ES-I3 (cell line): ENCODE measurements at regions not wholly inside any gene's neighbourhood (a gene's known extent, or its start where the extent isn't known, plus 50 kb on each side); places are given as distances from the start of the nearest gene placed in this dataset.
A peak's percentile ranks its signal among the peaks of the same experiment; 100 is the strongest.

ENCODE experiments used
- H3K36me3 ChIP-seq: 2 replicates; pipeline ENCODE4 v1.6.1; 2013; ENCODE audit warnings: mild to moderate bottlenecking, low read length, control low read depth, moderate library complexity; ENCODE audit not compliant: insufficient read depth
- H3K4me1 ChIP-seq: 2 replicates; pipeline ENCODE4 v1.6.1; 2013; ENCODE audit warnings: mild to moderate bottlenecking, control low read depth, low read length; ENCODE audit not compliant: insufficient read depth
- H3K9ac ChIP-seq: 2 replicates; pipeline ENCODE4 v1.6.1; 2013; ENCODE audit warnings: low read depth, mild to moderate bottlenecking, low read length, moderate library complexity
- H3K9me3 ChIP-seq: 2 replicates; pipeline ENCODE4 v1.6.1; 2013; ENCODE audit warnings: mild to moderate bottlenecking, low read length, moderate library complexity; ENCODE audit not compliant: control insufficient read depth, insufficient read depth

- no peaks in the 10 kb centered on the region for H3K9me3 ChIP-seq
- H3K9ac ChIP-seq, result no peak overlapping the region
- no peaks in the 10 kb centered on the region for H3K36me3 ChIP-seq
Observed at GRCh38 chr2:176470713-176471112, 201.5 kb downstream of the MTX2 start.

GRCh38 chr2:176471949-176472348, 202.7 kb downstream of the MTX2 start:
- Histone ChIP-seq H3K9me3 (no peaks in the 10 kb centered on the region), H3K9ac (no peak overlapping the region), H3K36me3 (no peaks in the 10 kb centered on the region), H3K4me1 (no peaks in the 10 kb centered on the region)

More at GRCh38 chr2:176470713-176471112, 201.5 kb downstream of the MTX2 start:
- H3K4me1 ChIP-seq, result no peaks in the 10 kb centered on the region

DNA sequence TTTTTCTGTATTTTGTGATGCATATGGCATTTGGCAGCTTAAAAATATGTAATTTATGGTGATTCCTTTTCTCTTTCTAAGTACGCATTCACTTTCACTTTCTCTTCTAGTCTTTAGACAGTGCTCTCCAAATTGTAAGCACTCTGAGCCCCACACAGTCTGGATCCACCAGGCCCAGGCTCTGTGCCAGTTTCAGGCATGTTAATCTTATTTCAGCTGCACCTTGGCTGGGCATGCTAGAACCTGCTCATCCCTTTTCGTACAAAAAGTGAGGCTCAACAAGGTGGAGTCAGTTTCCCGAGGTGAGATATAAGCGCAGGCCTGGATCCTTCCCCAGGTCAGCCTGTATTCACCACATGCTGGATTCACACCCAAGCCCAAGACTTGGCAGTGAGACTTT, 203.9 kb downstream of the MTX2 start:
- Histone ChIP-seq H3K9me3 (no peaks in the 10 kb centered on the region), H3K36me3 (no peaks in the 10 kb centered on the region), H3K4me1 (no peaks in the 10 kb centered on the region), H3K9ac (no peak overlapping the region)

- Histone ChIP-seq H3K9ac (no peak overlapping the region), H3K4me1 (no peaks in the 10 kb centered on the region), H3K36me3 (no peaks in the 10 kb centered on the region), H3K9me3 (no peaks in the 10 kb centered on the region)
Observed at GRCh38 chr2:176473851-176474250, 204.6 kb downstream of the MTX2 start.

DNA sequence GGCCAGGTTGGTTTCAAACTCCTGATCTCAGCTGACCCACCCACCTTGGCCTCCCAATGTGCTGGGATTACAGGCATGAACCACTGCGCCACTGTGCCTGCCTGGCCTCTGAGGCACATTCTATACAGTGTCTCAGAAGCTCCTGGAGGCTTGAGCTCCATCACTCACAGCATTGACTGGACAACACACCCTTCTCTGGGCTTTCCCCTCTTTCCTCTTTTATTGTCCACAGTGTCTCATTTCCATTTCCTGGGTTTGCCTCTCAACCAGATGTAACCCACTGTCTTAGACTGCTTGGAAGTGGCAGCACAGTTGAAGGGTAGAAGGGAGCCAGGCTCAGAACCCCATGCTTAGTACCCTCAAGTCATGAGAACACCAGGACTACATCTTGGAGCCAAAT, 208.1 kb downstream of the MTX2 start:
- no peaks in the 10 kb centered on the region for H3K9me3 ChIP-seq
- no peaks in the 10 kb centered on the region for H3K4me1 ChIP-seq
- H3K36me3 ChIP-seq, result no peaks in the 10 kb centered on the region
- H3K9ac ChIP-seq, result no peak overlapping the region

DNA sequence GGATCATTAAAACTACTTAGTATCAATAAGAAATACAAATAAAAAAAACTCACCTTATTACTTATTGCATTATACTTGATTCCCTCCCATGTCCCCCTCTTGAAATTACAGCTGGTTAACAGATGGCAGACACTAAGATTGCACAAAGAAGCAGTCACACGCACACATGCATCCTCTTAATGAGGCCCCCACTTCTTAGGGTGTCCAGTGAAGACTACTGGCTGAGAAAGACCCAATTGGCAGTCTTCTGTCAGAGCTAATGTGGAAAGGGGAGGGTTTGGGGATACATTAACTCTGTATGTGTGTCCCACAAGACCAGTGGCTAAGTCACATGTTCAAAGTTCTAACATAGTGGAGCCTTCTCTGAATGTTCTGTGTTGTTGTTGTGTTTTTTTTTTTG, 210.7 kb downstream of the MTX2 start:
- Histone ChIP-seq H3K9ac (no peak overlapping the region), H3K9me3 (no peaks in the 10 kb centered on the region), H3K36me3 (no peaks in the 10 kb centered on the region), H3K4me1 (no peaks in the 10 kb centered on the region)

DNA sequence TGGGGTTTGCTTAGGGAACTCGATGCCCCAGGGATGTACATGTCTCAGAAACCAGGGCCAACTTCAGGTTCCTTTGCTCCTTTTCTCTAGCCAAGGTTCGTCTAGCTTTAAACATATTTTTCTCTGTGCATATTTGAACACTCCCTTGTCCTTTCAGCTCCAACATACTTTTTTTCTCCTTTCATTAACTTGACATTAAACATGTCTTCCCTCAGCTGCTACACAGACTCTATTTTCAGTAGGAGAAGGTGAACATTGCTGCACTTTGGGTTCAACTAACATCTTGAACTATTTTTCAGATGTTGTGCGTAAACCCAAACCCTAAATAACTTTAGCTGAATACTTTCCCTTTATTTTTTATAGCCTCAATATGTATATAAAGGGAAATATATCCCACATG, 212.9 kb downstream of the MTX2 start:
- no peaks in the 10 kb centered on the region for H3K9me3 ChIP-seq
- H3K9ac ChIP-seq, result no peak overlapping the region
- no peaks in the 10 kb centered on the region for H3K36me3 ChIP-seq
- no peaks in the 10 kb centered on the region for H3K4me1 ChIP-seq

DNA sequence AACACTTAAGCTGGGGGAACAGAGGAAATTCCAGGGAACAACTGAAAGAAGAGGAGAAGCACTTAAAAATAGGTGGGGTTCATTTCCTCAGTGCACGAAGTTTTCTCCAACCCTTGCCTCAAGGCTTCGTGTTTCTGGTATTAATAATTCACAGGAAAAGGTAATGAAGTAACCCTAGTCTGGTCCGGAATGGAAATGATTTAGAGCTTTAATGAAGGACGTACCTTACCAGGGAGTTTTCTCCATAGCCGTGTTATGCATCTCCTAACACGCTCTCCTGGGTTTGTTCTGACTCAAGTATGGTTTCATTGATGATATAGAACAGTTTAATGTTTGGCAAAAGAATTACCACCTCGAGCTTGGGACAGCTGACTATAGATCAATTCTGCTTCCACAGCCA, 214.2 kb downstream of the MTX2 start:
- no peaks in the 10 kb centered on the region for H3K36me3 ChIP-seq
- no peaks in the 10 kb centered on the region for H3K4me1 ChIP-seq
- H3K9me3 ChIP-seq, result no peaks in the 10 kb centered on the region
- H3K9ac ChIP-seq, result no peak overlapping the region

DNA sequence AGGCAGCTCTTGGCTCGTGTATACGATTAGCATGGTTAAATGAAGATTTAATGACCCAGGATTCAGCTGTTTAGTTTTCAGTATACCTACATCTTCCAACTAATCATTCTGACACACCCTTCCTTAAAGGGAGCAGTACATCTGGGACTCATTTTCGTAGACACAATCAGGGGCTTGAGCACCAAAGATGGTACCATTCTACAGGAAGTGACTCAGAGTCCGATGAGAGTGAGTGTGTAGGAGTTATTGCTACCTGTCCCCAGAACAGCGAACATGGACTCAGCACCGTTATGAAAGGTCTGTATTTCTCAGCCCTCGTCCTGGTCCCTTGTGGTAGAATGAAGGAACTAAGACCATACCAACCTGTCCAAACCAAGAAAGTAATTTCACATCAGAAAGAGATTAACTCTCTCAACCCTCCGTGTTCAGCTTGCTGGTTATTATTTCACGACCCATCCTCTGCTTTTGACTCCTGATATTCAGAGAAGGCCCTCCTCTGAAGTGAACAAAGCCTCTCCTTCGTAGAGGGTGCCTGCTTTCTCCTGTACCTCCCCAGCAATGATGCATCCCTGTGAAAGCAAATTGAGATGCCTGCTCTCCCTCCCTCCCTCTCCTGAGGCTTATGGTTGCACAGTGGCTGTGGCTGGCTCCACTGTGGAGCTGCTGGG, 214.8 kb downstream of the MTX2 start:
- Histone ChIP-seq H3K4me1 (no peaks in the 10 kb centered on the region), H3K9me3 (no peaks in the 10 kb centered on the region), H3K36me3 (no peaks in the 10 kb centered on the region), H3K9ac (no peak overlapping the region)

DNA sequence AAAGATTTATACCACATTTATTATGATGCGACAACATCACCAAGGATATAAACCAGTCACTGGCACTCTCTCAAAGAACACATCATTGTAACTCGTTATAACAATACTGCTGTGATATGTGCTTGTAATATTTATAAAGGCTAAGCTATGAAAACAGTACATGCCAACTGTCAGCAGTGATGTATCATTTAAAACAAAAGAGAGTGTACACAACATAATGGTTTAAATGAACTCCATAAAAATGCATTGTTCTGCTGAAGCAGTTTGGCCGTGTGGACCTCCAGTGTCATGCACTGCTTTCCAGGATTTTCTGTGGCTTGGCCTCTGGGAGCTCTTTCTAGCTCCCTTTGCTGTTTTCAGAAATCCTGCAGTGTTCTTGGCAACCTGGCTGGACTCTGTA, 215.6 kb downstream of the MTX2 start:
- no peaks in the 10 kb centered on the region; the same call in 1 of the 2 replicates for H3K4me1 ChIP-seq
- H3K36me3 ChIP-seq, result no peaks in the 10 kb centered on the region
- no peaks in the 10 kb centered on the region for H3K9me3 ChIP-seq
- H3K9ac ChIP-seq, result no peak overlapping the region

GRCh38 chr2:176488431-176488830, 219.2 kb downstream of the MTX2 start:
- H3K9me3 ChIP-seq, result no peaks in the 10 kb centered on the region
- no peaks in the 10 kb centered on the region for H3K36me3 ChIP-seq
- H3K4me1 ChIP-seq, result peaks cover 9% of the 10 kb centered on the region
- H3K9ac ChIP-seq, result no peak overlapping the region

DNA sequence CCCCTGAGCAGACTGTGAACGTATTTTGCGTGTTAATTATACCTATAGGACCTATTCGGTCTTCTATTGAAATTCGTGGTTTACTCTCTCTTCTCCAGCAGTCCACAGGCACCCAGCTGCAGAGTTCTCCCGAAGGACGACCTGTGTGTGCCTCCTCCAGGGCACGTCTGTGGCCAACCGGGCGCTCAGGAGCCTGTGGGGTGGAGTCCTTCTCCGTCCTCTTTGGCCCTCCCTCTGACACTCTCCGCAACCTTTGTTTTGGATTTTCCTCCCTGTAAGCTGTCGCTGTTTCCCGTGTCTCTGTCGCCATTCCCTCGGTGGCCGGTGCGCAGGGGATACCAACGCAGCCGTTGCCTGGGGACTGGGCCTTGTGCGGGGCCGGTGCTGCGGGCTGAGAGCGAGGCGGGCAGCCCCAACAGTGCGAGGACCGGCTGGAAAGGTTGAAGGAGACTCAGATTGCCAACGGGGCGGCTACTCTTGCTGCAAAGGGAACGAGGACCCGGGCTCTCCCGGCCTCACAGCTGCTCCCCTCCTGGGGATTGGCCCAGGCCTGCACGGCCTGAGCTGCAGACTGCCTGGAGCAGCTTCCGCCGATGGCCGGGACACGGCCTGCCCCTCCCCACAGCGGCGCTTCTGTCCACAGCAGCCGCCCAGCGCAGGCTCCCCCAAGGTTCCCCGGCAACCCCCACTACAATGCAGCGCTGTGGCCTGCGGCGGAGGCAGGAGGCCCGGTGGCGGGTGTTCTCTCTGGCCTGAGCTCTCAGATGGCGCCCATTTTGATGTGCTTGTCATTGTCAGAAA, 221.0 kb downstream of the MTX2 start:
- peak overlapping the region; percentile 24; the same call in 1 of the 2 replicates for H3K9ac ChIP-seq
- peaks cover 9% of the 10 kb centered on the region for H3K4me1 ChIP-seq

GRCh38 chr2:176491172-176491904, 222.1 kb downstream of the MTX2 start:
- peaks cover 9% of the 10 kb centered on the region for H3K4me1 ChIP-seq
- no peak overlapping the region for H3K9ac ChIP-seq
- H3K36me3 ChIP-seq, result no peaks in the 10 kb centered on the region
- H3K9me3 ChIP-seq, result no peaks in the 10 kb centered on the region

More for the DNA sequence above, 221.0 kb downstream of the MTX2 start:
- Histone ChIP-seq H3K36me3 (no peaks in the 10 kb centered on the region), H3K9me3 (no peaks in the 10 kb centered on the region)

GRCh38 chr2:176492583-176492982, 223.3 kb downstream of the MTX2 start:
- Histone ChIP-seq H3K4me1 (peaks cover 9% of the 10 kb centered on the region), H3K36me3 (no peaks in the 10 kb centered on the region), H3K9me3 (no peaks in the 10 kb centered on the region), H3K9ac (no peak overlapping the region)
